Astrocyte of the cerebellum (primary cell): ENCODE measurements at regions not wholly inside any gene's neighbourhood (a gene's known extent, or its start where the extent isn't known, plus 50 kb on each side); places are given as distances from the start of the nearest gene placed in this dataset.

Source experiments
- DNase-seq: peaks from one replicate; pipeline ENCODE4 v3.0.0-alpha.2; 2011; ENCODE audit warnings: low read depth
- H3K4me3 ChIP-seq: 2 replicates; pipeline ENCODE4 v1.5.1; 2011; ENCODE audit warnings: mild to moderate bottlenecking, low read depth, low read length, moderate library complexity
- in situ Hi-C: cut with HindIII; loops from 2 replicates; pipeline ENCODE4 v1.10.0; 2017; ENCODE audit warnings: low sequenced_read_pairs
- TF ChIP-seq, protein P1 (sequence below): IDR thresholded peaks from 2 replicates; pipeline ENCODE4 v1.5.1; 2012; ENCODE audit warnings: low read length, low read depth, moderate library complexity, mild to moderate bottlenecking; ENCODE audit errors: missing control alignments

DNA sequence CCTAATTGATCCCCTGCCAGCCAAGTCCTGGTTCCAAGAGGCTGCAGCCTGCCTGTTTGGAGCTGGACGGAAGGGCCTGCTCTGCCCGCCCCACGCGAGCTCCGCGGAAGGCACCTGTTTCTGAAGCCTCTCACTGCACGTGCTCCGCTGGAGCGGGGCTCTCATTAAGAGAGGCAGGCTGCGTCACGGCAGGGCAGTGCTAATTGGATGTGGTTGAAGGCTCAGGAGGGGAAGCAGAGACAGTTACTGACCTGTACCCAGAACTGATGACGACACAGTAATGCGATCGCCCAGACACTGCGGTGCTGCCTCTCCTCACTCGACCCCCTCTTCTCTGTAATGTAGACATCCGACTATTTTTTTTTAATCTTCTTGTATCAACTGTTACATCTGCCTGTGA, 411.1 kb upstream of the MGMT start:
- TF ChIP-seq, protein P1, sequence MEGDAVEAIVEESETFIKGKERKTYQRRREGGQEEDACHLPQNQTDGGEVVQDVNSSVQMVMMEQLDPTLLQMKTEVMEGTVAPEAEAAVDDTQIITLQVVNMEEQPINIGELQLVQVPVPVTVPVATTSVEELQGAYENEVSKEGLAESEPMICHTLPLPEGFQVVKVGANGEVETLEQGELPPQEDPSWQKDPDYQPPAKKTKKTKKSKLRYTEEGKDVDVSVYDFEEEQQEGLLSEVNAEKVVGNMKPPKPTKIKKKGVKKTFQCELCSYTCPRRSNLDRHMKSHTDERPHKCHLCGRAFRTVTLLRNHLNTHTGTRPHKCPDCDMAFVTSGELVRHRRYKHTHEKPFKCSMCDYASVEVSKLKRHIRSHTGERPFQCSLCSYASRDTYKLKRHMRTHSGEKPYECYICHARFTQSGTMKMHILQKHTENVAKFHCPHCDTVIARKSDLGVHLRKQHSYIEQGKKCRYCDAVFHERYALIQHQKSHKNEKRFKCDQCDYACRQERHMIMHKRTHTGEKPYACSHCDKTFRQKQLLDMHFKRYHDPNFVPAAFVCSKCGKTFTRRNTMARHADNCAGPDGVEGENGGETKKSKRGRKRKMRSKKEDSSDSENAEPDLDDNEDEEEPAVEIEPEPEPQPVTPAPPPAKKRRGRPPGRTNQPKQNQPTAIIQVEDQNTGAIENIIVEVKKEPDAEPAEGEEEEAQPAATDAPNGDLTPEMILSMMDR, result no peak

DNA sequence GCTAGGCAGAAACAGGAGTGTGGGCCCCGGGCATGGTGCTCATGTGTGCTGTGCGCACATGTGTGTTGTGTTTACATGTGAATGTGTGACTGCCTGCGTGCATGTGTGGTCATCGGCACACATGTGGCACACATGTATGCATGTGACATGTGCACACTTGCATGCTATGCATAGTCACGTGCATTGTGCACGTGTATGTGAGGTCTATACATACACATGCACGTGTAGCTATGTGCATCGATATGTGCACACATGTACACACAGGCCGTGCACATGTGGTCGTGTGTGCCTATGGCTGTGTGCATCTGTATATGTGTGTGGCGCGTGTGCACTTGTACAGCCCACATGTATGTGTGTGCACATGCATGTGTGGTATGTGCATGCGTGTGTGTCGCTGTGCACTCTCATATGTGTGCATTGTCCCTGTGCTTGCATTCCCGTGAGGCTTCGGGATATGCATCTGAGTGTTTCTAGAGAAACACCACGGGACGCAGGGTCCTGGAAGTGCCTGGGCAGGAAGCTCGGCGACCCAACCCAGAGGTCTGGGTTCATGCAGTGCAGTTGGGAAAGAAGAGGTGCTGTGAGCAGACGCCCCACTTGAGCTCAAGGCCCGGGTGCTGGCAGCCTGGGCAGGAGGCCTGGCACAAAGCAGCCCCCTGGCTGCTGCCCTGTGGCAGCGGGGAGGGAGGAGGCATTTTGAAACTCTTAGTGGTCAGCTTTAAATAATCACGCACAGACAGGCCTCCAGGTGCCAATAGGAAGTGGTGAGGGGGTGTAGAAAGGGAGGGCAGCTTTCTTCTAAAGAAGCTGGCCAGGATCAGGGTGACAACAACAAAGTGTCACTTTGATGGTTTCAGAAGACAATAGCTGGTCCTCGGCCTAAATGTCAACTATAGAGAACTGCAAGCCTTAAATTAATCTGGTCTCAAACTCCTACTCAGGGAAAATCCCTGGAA, 410.0 kb upstream of the MGMT start:
- in situ Hi-C loops, result no loop called here
- DNase-seq, result no peak
- no peak overlapping the region for H3K4me3 ChIP-seq
- TF ChIP-seq, protein P1, result no peak

More for the DNA sequence above, 411.1 kb upstream of the MGMT start:
- no peak overlapping the region for H3K4me3 ChIP-seq
- in situ Hi-C loops, result no loop called here
- no peak for DNase-seq

DNA sequence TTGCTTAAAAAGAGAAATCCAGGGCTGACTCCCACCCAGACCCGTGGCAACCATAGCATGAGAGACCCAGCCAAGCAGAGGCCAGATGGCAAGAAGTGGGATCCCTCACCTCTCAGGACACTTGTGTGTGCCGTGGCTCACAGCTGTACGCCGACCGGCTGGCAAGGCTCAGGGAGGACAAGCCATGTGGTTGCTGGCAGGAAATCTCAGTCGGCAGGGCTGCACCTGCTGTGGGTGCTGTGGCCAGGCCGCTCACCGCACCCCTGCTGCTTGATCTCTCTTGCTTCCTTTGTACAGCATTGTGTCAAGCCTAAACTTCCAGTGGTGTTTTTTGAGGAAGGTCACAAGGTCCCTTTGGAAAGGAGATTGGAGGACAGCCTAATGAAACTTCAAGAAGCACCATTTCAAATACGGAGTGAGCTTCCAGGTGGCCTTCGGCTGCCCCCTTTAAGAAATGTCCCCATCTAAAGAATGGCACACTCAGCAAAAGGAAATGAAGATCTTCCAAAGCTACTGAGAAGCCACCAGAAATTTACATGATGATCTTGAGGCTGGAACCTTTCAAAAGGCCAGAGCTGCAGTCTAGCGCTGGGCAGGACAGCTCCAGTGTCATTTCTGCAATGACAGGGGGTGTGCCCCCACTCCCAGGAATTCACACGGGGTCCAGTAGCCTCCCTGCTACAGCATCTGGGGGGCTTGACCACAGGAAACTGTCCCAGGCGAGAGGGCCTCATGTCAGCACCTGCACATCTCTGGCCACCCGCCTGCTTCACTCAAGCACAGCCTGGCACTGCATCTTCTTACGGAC, 409.0 kb upstream of the MGMT start:
- H3K4me3 ChIP-seq, result no peak overlapping the region
- TF ChIP-seq, protein P1, result no peak
- in situ Hi-C loops, result no loop called here
- no peak for DNase-seq

DNA sequence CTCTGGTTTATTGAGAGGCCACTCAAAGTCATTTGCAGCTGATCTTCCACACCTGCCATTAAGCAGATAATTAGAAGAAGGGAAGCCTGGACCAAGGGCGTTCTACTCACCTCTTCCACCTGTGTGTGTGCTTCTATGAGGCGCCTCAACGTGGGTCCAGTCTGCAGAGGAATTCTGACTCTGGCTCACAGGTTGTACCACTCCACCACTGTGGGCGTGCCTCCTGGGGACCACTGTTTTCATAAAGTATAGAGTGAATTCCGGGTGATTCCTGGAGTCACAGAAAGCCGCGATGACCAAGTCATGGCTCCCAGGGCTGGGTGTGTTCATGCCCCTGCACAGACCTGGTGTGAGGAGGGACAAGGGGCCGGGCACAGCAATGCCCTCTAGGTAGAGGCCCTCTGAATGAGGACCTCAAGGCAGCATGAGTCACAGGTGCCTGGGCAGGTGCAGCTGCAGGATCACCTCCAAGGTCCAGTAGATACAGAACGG, 408.3 kb upstream of the MGMT start:
- in situ Hi-C loops, result no loop called here
- H3K4me3 ChIP-seq, result no peak overlapping the region
- TF ChIP-seq, protein P1, result no peak
- DNase-seq, result no peak

DNA sequence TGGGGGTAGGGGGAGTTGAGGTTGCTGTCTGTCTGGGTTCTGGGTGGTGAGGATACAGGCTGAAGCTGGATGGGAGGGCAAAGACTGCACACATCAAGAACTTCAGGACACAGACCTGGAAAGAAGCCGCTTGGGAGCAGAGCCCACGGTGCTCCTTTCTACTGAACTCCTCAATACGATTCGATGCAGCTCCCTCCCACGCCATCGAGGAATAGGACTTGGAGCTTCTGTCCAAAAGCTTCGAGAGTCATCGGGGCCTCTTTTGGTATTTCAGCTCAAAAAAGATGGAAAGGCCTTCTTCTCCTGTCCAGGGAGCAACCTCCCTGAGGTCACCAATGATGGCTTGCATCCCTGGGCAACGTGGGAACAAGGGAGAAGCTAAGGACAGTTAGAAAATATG, 407.1 kb upstream of the MGMT start:
- in situ Hi-C loops, result no loop called here
- TF ChIP-seq, protein P1, result no peak

DNA sequence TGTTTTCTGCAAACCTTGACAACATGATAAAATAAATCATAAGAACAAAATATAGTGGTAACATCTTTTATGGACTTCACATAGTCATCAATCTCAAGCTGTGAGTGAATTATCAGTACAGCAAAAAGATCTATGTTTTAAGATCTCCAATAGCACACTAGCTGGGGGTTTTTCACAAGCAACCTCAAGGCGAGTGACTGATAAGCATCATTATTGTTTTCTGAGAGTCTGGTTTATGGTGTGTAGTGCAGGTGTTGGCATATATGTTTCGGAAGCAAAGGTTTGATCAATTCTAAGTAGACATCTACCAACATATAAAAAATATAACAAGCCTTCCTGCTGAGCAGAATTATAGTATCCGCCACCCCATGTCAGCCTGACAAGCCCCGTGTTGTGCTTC, 403.8 kb upstream of the MGMT start:
- TF ChIP-seq, protein P1, result no peak
- in situ Hi-C loops, result no loop called here
- H3K4me3 ChIP-seq, result no peak overlapping the region
- DNase-seq, result no peak

More for the DNA sequence above, 407.1 kb upstream of the MGMT start:
- no peak overlapping the region for H3K4me3 ChIP-seq
- no peak for DNase-seq
